ENCODE measurements at regions not wholly inside any gene's neighbourhood (a gene's known extent, or its start where the extent isn't known, plus 50 kb on each side); places are given as distances from the start of the nearest gene placed in this dataset.
A peak's percentile ranks its signal among the peaks of the same experiment; 100 is the strongest.

DNA sequence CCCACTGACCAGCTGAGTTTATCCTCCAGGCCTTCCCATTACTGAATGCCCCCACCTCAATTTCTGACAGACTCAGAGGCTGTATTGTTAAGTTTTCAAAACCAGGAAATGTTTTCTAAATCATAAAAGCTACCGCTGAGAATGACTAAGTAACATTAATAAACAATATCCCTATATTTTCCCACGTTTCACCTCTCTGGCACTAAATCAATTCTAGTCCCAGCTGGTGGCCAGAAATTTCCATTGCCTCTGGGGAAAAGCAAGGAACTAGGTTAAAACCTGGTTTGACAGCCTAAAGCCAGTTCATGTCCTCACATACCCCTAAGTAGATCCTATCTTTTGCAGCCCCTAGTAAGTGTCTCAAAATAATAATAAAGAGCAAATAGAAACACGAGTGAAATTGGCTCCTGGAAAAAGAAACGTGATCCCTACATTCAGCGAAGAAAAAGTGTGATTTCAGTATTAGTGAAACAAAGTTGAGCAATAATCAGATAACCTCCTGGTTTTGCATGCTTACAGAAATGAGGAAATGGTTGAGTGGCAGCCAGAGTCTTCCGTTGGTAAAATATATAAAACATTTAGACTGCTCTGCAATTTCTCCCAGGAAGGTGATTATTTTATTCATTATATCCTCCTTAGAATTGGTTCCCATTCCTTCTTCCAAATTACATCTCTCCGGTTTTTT, 110.9 kb downstream of the ESM1 start:
- no peak for TF ChIP-seq CREB1 (IDR thresholded peaks at IDR 0.05; ENCODE audit: low read depth)
- no peak for TF ChIP-seq YY1 (IDR thresholded peaks at IDR 0.05; ENCODE audit: low read depth)
- no peak for TF ChIP-seq TAF1 (IDR thresholded peaks at IDR 0.05; ENCODE audit: low read depth)
- peak; percentile 69; the same call in 1 of the 2 replicates for TF ChIP-seq EP300 (IDR thresholded peaks at IDR 0.05; ENCODE audit: borderline replicate concordance)
- TF ChIP-seq RAD21 (IDR thresholded peaks at IDR 0.05; ENCODE audit: low read depth): no peak
- peak; percentile 65; the same call in 1 of the 2 replicates for TF ChIP-seq CEBPB (IDR thresholded peaks at IDR 0.05)
- TF ChIP-seq, protein P1, sequence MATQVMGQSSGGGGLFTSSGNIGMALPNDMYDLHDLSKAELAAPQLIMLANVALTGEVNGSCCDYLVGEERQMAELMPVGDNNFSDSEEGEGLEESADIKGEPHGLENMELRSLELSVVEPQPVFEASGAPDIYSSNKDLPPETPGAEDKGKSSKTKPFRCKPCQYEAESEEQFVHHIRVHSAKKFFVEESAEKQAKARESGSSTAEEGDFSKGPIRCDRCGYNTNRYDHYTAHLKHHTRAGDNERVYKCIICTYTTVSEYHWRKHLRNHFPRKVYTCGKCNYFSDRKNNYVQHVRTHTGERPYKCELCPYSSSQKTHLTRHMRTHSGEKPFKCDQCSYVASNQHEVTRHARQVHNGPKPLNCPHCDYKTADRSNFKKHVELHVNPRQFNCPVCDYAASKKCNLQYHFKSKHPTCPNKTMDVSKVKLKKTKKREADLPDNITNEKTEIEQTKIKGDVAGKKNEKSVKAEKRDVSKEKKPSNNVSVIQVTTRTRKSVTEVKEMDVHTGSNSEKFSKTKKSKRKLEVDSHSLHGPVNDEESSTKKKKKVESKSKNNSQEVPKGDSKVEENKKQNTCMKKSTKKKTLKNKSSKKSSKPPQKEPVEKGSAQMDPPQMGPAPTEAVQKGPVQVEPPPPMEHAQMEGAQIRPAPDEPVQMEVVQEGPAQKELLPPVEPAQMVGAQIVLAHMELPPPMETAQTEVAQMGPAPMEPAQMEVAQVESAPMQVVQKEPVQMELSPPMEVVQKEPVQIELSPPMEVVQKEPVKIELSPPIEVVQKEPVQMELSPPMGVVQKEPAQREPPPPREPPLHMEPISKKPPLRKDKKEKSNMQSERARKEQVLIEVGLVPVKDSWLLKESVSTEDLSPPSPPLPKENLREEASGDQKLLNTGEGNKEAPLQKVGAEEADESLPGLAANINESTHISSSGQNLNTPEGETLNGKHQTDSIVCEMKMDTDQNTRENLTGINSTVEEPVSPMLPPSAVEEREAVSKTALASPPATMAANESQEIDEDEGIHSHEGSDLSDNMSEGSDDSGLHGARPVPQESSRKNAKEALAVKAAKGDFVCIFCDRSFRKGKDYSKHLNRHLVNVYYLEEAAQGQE (IDR thresholded peaks at IDR 0.05; ENCODE audit: low read depth): no peak
- TF ChIP-seq, protein P2, sequence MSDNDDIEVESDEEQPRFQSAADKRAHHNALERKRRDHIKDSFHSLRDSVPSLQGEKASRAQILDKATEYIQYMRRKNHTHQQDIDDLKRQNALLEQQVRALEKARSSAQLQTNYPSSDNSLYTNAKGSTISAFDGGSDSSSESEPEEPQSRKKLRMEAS (IDR thresholded peaks at IDR 0.05): no peak
- TF ChIP-seq TEAD4 (IDR thresholded peaks at IDR 0.05): no peak
- 0 out of 2 replicates have a peak, but pooled peaks have one; percentile 24 for TF ChIP-seq TCF12 (IDR thresholded peaks at IDR 0.05; ENCODE audit: low read depth)
- TF ChIP-seq FOXM1 (IDR thresholded peaks at IDR 0.05; ENCODE audit: borderline replicate concordance, low read depth): 0 out of 2 replicates have a peak, but pooled peaks have one; percentile 47
- TF ChIP-seq NFIC (IDR thresholded peaks at IDR 0.05): peak; percentile 62; the same call in 1 of the 2 replicates
